ENCODE measurements at regions not wholly inside any gene's neighbourhood (a gene's known extent, or its start where the extent isn't known, plus 50 kb on each side); places are given as distances from the start of the nearest gene placed in this dataset.
A peak's percentile ranks its signal among the peaks of the same experiment; 100 is the strongest.

DNA sequence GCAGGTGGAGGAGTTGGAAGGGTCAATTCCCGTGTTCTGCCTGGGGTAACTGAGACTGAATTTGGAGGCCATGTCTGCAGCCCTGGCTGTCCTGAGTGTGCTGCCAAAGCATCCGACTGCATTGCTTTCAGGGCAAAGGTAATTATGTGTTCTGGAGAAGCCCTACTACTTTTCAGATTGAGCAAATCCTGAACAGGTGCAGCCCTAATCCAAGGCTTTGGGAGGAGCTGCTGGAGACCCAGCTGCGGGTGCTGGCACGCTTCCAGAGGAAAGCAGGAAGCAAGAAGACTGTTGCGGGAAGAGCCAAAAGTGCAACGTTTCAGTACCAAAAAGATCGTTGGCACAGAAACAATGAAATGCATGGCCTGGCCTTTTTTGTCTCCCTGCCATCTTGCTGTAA, 73.7 kb upstream of the NRIP1 start:
- TF ChIP-seq, protein P1, sequence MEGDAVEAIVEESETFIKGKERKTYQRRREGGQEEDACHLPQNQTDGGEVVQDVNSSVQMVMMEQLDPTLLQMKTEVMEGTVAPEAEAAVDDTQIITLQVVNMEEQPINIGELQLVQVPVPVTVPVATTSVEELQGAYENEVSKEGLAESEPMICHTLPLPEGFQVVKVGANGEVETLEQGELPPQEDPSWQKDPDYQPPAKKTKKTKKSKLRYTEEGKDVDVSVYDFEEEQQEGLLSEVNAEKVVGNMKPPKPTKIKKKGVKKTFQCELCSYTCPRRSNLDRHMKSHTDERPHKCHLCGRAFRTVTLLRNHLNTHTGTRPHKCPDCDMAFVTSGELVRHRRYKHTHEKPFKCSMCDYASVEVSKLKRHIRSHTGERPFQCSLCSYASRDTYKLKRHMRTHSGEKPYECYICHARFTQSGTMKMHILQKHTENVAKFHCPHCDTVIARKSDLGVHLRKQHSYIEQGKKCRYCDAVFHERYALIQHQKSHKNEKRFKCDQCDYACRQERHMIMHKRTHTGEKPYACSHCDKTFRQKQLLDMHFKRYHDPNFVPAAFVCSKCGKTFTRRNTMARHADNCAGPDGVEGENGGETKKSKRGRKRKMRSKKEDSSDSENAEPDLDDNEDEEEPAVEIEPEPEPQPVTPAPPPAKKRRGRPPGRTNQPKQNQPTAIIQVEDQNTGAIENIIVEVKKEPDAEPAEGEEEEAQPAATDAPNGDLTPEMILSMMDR (IDR thresholded peaks at IDR 0.05): no peak
- no peak for DNase-seq (ENCODE audit: low spot score)
- Histone ChIP-seq H3K4me3 (no peak overlapping the region), H3K27ac (no peak overlapping the region)

DNA sequence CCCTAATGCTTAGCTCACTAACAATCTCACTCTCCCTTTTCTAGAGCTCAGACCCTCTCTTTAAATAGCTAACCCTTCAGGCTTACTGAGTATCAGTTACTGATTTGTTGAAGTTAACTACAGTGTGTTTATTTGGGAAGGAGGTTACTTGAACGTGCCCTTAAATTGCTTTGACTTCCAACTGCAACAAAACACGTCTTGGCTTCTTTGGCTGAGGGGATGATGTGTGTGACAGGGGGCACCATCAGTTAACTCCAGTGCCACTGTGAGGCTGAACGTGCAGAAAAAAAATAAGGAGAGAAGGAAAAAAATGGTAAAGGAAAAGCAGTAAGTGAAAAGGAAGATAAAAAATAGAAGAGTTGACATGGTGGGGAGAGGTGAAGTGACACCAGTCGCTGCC, 75.1 kb upstream of the NRIP1 start:
- H3K27ac ChIP-seq: no peak overlapping the region
- no peak overlapping the region for H3K4me3 ChIP-seq
- no peak for DNase-seq (ENCODE audit: low spot score)
- TF ChIP-seq, protein P1 (IDR thresholded peaks at IDR 0.05): no peak

DNA sequence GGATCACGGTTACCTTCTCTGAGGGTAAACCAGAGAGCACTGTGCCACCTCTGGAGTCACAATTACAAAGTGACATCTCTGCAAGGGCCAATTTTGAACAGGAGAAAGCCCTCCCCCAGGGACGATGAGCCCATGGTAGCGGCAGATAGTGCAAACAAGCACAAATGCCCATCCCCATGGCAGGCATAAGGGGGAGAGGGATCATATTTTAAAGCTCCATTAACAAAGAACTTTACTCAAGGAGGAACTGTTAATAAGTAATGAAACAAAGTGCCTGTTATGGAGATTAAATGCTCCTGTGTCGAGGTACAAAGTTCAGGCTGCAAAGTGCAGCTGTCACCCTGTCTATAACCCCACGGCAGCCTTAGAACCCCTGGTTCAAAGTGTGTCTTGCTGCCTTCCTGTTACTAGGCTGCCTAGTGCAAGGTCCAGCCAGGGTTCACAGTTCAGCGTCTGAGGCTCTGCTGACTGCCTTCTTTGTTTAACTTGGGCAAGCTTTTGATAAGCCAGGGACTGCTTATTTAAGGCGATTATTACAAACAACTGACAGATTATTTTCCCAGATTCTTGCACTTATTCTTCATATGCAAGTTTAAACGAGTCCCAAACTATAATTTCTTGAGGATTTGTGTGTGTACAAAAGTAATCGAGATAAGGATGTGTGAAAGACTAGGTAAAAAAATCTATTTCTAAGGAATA, 75.7 kb upstream of the NRIP1 start:
- TF ChIP-seq, protein P1 (IDR thresholded peaks at IDR 0.05): no peak
- no peak overlapping the region for H3K27ac ChIP-seq
- no peak overlapping the region for H3K4me3 ChIP-seq
- DNase-seq (ENCODE audit: low spot score): no peak

DNA sequence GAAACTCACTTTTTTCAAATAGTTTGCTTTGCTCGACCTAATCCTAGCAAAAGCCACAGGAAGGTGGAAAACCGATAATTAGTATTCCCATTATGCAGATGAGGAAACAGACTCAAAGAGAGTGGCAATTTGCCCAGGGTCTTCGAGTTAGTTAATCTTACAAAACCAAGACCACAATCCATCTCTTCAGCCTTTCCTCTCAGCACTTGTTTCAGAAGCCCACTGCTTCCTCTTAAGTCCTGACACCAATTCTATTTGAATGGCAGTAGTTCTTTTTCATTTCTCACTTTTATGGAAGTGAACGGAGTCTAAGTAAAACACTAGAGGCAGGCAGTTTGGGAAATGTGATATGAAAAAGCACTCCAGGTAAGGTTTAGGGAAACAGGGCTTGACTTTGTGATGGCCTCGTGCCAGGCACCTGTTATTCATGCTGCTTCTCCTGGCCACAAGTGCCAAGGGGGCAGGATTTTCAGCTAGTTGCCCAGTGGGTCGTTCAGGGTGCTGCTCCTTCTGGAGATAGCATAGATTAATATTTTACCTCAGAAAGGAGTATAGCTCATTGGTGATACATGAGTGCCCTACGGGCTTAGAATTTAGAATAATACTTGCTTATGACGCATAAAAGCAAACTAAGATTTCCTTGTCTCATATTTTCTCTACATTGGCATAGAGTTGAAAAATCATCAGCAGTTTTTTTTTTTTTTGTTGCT, 76.6 kb upstream of the NRIP1 start:
- no peak for DNase-seq (ENCODE audit: low spot score)
- H3K27ac ChIP-seq: no peak overlapping the region

DNA sequence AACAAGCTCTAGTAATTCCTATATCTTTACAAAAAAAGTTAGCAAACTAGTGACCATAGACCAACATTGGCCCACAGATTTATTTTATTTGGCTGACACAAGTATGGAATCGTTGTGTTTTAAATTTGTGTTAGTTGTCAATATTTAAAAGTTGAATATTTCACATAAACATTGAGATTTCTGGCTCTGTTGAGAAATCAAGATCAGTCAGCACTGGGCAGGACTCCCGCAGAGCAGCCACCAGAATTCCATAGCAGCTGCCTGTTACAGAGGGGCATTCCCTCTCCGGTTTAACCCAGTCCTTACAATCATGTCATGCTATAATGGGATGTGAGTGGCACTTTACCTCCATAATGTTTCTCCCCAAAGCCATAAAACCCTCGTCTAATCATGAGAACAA, 79.2 kb upstream of the NRIP1 start:
- Histone ChIP-seq H3K27ac (peak overlapping the region in 1 of 2 donors; percentile 44), H3K4me3 (no peak overlapping the region)
- DNase-seq (ENCODE audit: low spot score): no peak
- TF ChIP-seq, protein P1 (IDR thresholded peaks at IDR 0.05): no peak

More for the DNA sequence above, 76.6 kb upstream of the NRIP1 start:
- no peak overlapping the region for H3K4me3 ChIP-seq
- TF ChIP-seq, protein P1 (IDR thresholded peaks at IDR 0.05): no peak

DNA sequence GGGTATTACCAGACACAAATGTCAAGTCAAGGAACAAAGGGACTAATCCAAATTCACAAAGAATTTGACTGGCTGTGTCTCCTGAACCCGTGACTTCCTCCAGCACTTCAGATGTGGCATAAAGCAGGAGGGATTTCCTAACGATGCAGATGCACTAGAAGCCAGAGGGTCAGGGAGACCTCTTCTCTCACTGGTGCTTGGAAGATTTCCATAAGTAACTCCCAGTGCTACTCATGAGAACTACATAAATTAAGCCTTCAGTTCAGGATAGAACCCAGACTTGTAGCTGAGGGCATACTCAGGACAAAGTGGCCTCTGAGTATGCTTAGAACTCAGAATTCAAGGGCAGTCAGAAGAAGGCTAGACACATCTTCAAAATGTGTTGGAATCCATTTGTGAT, 83.6 kb upstream of the NRIP1 start:
- TF ChIP-seq, protein P1 (IDR thresholded peaks at IDR 0.05): no peak
- no peak for DNase-seq (ENCODE audit: low spot score)
- Histone ChIP-seq H3K27ac (no peak overlapping the region), H3K4me3 (no peak overlapping the region)

All from coronary artery (tissue), 2 donors.